ENCODE measurements at regions not wholly inside any gene's neighbourhood (a gene's known extent, or its start where the extent isn't known, plus 50 kb on each side); places are given as distances from the start of the nearest gene placed in this dataset.

DNA sequence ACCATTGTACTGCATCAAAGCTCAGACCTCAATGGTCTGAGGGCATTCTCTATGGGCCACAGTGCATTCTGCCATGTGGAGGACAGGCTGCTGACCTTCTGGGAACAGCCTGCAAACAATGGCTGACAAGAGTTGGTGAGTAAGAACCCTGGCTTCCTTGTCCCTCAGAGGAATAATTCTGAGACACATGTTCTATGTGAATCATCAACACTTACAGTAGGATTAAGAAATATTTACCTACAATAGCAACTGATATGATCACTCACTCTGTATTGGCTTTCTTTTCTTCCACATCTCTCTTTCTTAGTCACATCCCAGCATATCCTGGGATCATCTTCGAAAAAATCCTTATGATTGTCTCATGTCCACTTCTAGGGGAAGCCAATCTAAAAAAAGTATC lies 306.5 kb upstream of the ITGA1 start:
- TF ChIP-seq, protein P1, sequence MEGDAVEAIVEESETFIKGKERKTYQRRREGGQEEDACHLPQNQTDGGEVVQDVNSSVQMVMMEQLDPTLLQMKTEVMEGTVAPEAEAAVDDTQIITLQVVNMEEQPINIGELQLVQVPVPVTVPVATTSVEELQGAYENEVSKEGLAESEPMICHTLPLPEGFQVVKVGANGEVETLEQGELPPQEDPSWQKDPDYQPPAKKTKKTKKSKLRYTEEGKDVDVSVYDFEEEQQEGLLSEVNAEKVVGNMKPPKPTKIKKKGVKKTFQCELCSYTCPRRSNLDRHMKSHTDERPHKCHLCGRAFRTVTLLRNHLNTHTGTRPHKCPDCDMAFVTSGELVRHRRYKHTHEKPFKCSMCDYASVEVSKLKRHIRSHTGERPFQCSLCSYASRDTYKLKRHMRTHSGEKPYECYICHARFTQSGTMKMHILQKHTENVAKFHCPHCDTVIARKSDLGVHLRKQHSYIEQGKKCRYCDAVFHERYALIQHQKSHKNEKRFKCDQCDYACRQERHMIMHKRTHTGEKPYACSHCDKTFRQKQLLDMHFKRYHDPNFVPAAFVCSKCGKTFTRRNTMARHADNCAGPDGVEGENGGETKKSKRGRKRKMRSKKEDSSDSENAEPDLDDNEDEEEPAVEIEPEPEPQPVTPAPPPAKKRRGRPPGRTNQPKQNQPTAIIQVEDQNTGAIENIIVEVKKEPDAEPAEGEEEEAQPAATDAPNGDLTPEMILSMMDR (IDR thresholded peaks at IDR 0.05), result no peak
- TF ChIP-seq POLR2A (IDR thresholded peaks at IDR 0.05) (no peak), POLR2AphosphoS5 (IDR thresholded peaks at IDR 0.05) (no peak)
- intact Hi-C loops (cut with DNase I; ENCODE audit: low total_unique reads), result no loop called here

DNA sequence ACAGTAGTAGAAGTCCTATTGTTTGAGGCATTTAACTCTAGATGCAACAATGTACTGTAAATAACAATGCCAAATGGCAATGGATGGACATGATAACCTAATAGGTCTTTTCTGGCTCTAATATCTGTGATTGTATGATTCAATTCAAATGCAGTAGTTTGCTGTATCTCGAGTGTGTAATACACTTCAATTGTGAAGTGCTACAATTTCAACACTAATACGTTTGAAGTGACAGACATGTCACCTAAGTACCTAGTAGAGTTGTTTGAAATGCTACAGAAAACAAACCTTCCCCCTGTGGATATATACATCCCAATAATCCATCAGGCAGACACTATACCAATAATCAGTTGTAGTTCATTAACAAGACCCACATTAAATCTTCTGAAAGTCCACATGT lies 305.9 kb upstream of the ITGA1 start:
- no peak for DNase-seq (ENCODE audit: low spot score in 2 of 2)
- TF ChIP-seq, protein P1 (IDR thresholded peaks at IDR 0.05), result no peak
- TF ChIP-seq POLR2AphosphoS5 (IDR thresholded peaks at IDR 0.05) (no peak), POLR2A (IDR thresholded peaks at IDR 0.05) (no peak)
- H3K4me1 ChIP-seq, result no peaks in the 10 kb centered on the region
- no peaks in the 10 kb centered on the region for H3K9me3 ChIP-seq
- H3K4me3 ChIP-seq, result no peak overlapping the region
- intact Hi-C loops (cut with DNase I; ENCODE audit: low total_unique reads), result no loop called here
- H3K27me3 ChIP-seq, result no peaks in the 10 kb centered on the region
- no peaks in the 10 kb centered on the region for H3K36me3 ChIP-seq
- no peak overlapping the region for H3K27ac ChIP-seq

More for the DNA sequence above, 306.5 kb upstream of the ITGA1 start:
- Histone ChIP-seq H3K27me3 (no peaks in the 10 kb centered on the region), H3K4me3 (no peak overlapping the region), H3K36me3 (no peaks in the 10 kb centered on the region), H3K27ac (no peak overlapping the region), H3K4me1 (no peaks in the 10 kb centered on the region), H3K9me3 (no peaks in the 10 kb centered on the region)
- DNase-seq (ENCODE audit: low spot score in 2 of 2), result no peak

DNA sequence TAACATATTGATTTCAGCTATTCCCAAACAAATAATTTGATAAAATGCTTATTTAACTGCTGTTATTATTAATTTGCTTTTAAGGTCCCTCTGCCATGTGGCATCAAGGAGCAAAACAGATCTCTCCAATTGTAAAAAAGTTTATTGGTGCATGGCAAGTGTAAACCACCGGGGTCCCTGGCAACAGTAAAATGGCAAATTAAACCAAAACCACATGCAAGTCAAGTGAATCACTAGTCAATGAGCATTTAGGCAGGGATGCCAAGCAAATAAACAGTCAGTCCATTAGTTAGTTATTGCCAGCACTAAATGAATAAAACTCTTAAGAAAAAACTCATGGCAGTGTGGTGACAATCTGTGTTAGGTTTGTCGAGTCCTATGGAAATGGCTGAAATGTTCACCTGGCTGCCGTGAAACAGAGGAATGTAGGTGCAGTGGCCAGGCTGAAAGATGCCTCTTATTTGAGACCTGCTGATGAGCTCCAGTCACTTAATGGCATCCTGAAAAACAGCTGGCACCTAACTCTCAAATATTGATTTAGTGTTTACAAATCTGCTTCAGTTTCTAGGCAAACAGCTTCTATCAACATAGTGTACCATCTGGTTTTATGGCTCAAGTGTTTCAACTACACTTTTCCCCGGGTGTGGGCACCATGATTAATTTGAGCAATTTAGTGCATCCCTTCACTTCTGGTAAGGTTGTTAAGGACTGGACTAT lies 296.5 kb upstream of the ITGA1 start:
- no peaks in the 10 kb centered on the region for H3K36me3 ChIP-seq
- no peak overlapping the region for H3K27ac ChIP-seq
- H3K9me3 ChIP-seq, result no peaks in the 10 kb centered on the region
- H3K27me3 ChIP-seq, result no peaks in the 10 kb centered on the region
- TF ChIP-seq POLR2AphosphoS5 (IDR thresholded peaks at IDR 0.05), result no peak
- TF ChIP-seq, protein P1 (IDR thresholded peaks at IDR 0.05), result no peak
- TF ChIP-seq POLR2A (IDR thresholded peaks at IDR 0.05), result no peak
- H3K4me3 ChIP-seq, result no peak overlapping the region
- no peak for DNase-seq (ENCODE audit: low spot score in 2 of 2)
- no peaks in the 10 kb centered on the region for H3K4me1 ChIP-seq
- intact Hi-C loops (cut with DNase I; ENCODE audit: low total_unique reads), result no loop called here

DNA sequence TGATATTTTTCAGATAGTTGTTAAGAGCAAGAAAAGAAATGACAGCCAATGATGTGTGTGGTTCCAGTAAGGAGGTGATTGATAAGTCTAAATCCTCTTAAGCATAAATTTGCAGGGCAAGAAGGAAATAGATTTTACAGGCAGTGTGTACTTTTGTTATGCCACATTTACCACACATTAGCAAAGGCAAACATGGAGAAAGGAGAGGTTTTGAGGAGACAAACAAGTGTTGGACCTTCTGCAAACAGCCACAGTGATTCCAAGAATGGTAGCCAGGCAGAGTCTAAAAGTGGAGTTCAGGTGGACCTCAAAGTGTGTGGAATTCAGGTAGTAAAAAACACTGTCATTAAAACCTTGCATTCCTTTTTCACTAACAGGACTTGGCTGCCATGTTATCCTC lies 295.9 kb upstream of the ITGA1 start:
- no peaks in the 10 kb centered on the region for H3K36me3 ChIP-seq
- H3K4me3 ChIP-seq, result no peak overlapping the region
- no peaks in the 10 kb centered on the region for H3K4me1 ChIP-seq
- H3K9me3 ChIP-seq, result no peaks in the 10 kb centered on the region
- no peaks in the 10 kb centered on the region for H3K27me3 ChIP-seq
- no peak overlapping the region for H3K27ac ChIP-seq
- no peak for DNase-seq (ENCODE audit: low spot score in 2 of 2)
- intact Hi-C loops (cut with DNase I; ENCODE audit: low total_unique reads), result no loop called here
- TF ChIP-seq POLR2AphosphoS5 (IDR thresholded peaks at IDR 0.05), result no peak
- TF ChIP-seq, protein P1 (IDR thresholded peaks at IDR 0.05), result no peak

- Histone ChIP-seq H3K36me3 (no peaks in the 10 kb centered on the region), H3K9me3 (no peaks in the 10 kb centered on the region), H3K27ac (no peak overlapping the region), H3K4me1 (no peaks in the 10 kb centered on the region), H3K27me3 (no peaks in the 10 kb centered on the region), H3K4me3 (no peak overlapping the region)
- intact Hi-C loops (cut with DNase I; ENCODE audit: low total_unique reads), result no loop called here
- TF ChIP-seq POLR2A (IDR thresholded peaks at IDR 0.05) (no peak), POLR2AphosphoS5 (IDR thresholded peaks at IDR 0.05) (no peak)
- TF ChIP-seq, protein P1 (IDR thresholded peaks at IDR 0.05), result no peak
- DNase-seq (ENCODE audit: low spot score in 2 of 2), result no peak
These were observed 290.5 kb upstream of the ITGA1 start for GRCh38 chr5:52497133-52497693.
